OCI-LY1 (cell line): ENCODE measurements at regions not wholly inside any gene's neighbourhood (a gene's known extent, or its start where the extent isn't known, plus 50 kb on each side); places are given as distances from the start of the nearest gene placed in this dataset.

ENCODE experiments used
- H2AFZ ChIP-seq: fragments of 200-600 bp; sonication (generic), shearing (Covaris generic); 2 replicates; pipeline ENCODE4 v1.6.0; 2014; ENCODE audit warnings: antibody characterized with exemption, mild to moderate bottlenecking, low read length
- H3F3A ChIP-seq: fragments of 200-600 bp; sonication (generic), shearing (Covaris generic); 2 replicates; pipeline ENCODE4 v1.6.0; 2014; ENCODE audit warnings: mild to moderate bottlenecking, antibody characterized with exemption, low read length, moderate library complexity; ENCODE audit not compliant: insufficient read depth
- H3K27ac ChIP-seq: fragments of 200-600 bp; sonication (generic); 2 replicates; pipeline ENCODE4 v1.5.1; 2014; ENCODE audit warnings: low read length, mixed run types, mild to moderate bottlenecking, low read depth; ENCODE audit not compliant: poor library complexity, severe bottlenecking
- H3K27me3 ChIP-seq: fragments of 200-600 bp; sonication (generic); 2 replicates; pipeline ENCODE4 v1.6.0; 2014; ENCODE audit warnings: antibody characterized with exemption, mild to moderate bottlenecking, low read length, moderate library complexity; ENCODE audit not compliant: insufficient read depth
- H3K36me3 ChIP-seq: fragments of 200-600 bp; sonication (generic); 2 replicates; pipeline ENCODE4 v1.6.1; 2014; ENCODE audit warnings: mild to moderate bottlenecking, antibody characterized with exemption, low read length, moderate library complexity, mixed read lengths; ENCODE audit not compliant: insufficient read depth
- H3K4me1 ChIP-seq: fragments of 200-600 bp; sonication (generic); 2 replicates; pipeline ENCODE4 v1.5.1; 2014; ENCODE audit warnings: mild to moderate bottlenecking, low read length, moderate library complexity; ENCODE audit not compliant: insufficient read depth, severe bottlenecking
- H3K4me2 ChIP-seq: fragments of 200-600 bp; sonication (generic), shearing (Covaris generic); 2 replicates; pipeline ENCODE4 v1.6.1; 2014; ENCODE audit warnings: low read length
- H3K4me3 ChIP-seq: fragments of 200-600 bp; sonication (generic); 2 replicates; pipeline ENCODE4 v1.5.1; 2014; ENCODE audit warnings: low read length, low read depth, mild to moderate bottlenecking, mixed read lengths; ENCODE audit not compliant: poor library complexity, severe bottlenecking
- H3K79me2 ChIP-seq: fragments of 200-600 bp; shearing (Covaris generic); 2 replicates; pipeline ENCODE4 v1.6.1; 2016; ENCODE audit warnings: mixed run types, low read length, mixed read lengths; ENCODE audit not compliant: insufficient read depth
- H3K9ac ChIP-seq: fragments of 200-600 bp; sonication (generic), shearing (Covaris generic); 2 replicates; pipeline ENCODE4 v1.6.1; 2014; ENCODE audit warnings: mild to moderate bottlenecking, low read length, mixed read lengths
- H3K9me2 ChIP-seq: fragments of 200-600 bp; sonication (generic), shearing (Covaris generic); 2 replicates; pipeline ENCODE4 v1.6.1; 2014; ENCODE audit warnings: low read depth, mild to moderate bottlenecking, low read length, mixed read lengths
- H3K9me3 ChIP-seq: fragments of 200-600 bp; shearing (Covaris generic); 2 replicates; pipeline ENCODE4 v1.6.1; 2014; ENCODE audit warnings: low read length, mixed read lengths
- H4K20me1 ChIP-seq: fragments of 200-600 bp; sonication (generic), shearing (Covaris generic); 2 replicates; pipeline ENCODE4 v1.6.0; 2016; ENCODE audit warnings: mild to moderate bottlenecking, low read length; ENCODE audit not compliant: insufficient read depth
- EZH2 ChIP-seq: fragments of 200-600 bp; sonication (generic), shearing (Covaris generic); IDR thresholded peaks from 2 replicates; pipeline ENCODE4 v1.8.0; 2017; ENCODE audit warnings: borderline replicate concordance, mixed run types, mild to moderate bottlenecking, antibody characterized with exemption, low read length, moderate library complexity, mixed read lengths
- TF ChIP-seq, protein P1 (sequence below): fragments of 200-600 bp; sonication (generic), shearing (Covaris generic); IDR thresholded peaks from 2 replicates; pipeline ENCODE4 v1.5.1; 2017; ENCODE audit warnings: mild to moderate bottlenecking, antibody characterized with exemption, low read length, moderate library complexity, mixed read lengths

DNA sequence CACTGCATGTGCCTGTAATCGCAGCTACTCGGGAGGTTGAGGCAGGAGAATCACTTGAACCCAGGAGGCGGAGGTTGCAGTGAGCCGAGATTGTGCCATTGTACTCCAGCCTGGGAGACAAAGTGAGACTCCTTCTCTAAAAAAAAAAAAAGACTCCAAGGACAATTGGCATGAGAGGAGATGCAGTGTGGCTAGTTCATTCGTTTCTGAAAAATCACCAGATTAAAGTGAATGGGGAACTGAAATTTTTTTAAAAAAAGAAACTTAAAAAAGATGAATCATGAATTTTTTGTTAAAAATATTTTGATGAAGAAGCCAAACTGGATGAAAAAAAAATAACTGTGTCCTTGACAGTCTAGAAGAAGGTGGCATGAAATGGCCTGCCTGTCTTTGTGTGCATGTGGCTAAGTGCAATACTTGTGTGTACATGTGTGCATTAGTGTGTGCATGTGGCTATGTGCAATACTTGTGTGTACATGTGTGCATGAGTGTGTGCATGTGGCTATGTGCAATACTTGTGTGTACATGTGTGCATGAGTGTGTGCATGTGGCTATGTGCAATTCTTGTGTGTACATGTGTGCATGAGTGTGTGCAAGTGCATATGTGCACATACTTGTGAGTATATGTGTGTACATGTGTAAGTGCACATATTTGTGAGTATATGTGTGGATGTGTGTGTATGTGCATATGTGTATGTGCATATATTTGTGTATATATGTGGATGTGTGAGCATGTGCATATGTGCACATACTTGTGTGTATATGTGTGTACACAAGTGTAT lies 391.7 kb upstream of the KLF6 start:
- no peaks in the 10 kb centered on the region for H4K20me1 ChIP-seq
- no peaks in the 10 kb centered on the region for H3K79me2 ChIP-seq
- no peaks in the 10 kb centered on the region for H3K36me3 ChIP-seq
- no peak overlapping the region for H2AFZ ChIP-seq
- no peaks in the 10 kb centered on the region for H3K4me1 ChIP-seq
- no peaks in the 10 kb centered on the region for H3K9me2 ChIP-seq
- no peaks in the 10 kb centered on the region for H3K27me3 ChIP-seq
- TF ChIP-seq, protein P1, sequence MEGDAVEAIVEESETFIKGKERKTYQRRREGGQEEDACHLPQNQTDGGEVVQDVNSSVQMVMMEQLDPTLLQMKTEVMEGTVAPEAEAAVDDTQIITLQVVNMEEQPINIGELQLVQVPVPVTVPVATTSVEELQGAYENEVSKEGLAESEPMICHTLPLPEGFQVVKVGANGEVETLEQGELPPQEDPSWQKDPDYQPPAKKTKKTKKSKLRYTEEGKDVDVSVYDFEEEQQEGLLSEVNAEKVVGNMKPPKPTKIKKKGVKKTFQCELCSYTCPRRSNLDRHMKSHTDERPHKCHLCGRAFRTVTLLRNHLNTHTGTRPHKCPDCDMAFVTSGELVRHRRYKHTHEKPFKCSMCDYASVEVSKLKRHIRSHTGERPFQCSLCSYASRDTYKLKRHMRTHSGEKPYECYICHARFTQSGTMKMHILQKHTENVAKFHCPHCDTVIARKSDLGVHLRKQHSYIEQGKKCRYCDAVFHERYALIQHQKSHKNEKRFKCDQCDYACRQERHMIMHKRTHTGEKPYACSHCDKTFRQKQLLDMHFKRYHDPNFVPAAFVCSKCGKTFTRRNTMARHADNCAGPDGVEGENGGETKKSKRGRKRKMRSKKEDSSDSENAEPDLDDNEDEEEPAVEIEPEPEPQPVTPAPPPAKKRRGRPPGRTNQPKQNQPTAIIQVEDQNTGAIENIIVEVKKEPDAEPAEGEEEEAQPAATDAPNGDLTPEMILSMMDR = no peak
- no peak for TF ChIP-seq EZH2
- H3K9me3 ChIP-seq = no peaks in the 10 kb centered on the region
- H3F3A ChIP-seq = no peaks in the 10 kb centered on the region
- no peak overlapping the region for H3K9ac ChIP-seq
- H3K4me3 ChIP-seq = no peak overlapping the region
- H3K4me2 ChIP-seq = no peak overlapping the region
- H3K27ac ChIP-seq = no peak overlapping the region

DNA sequence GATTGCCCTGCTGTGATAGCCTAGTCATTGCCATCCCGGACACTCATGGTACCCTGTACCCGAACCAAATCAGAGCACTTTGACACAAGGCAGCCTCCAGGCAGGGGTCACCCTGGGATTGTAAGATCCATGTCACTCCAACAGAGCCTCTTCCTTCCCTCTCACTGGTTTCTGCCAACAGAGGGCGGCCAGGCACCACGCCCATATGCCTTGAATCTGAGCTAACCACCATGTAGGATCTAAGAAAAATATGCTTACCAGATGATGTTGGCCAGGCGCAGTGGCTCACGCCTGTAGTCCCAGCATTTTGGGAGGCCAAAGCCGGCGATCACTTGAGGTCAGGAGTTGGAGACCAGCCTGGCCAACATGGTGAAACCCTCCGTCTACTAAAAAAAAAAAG lies 389.2 kb upstream of the KLF6 start:
- Histone ChIP-seq H2AFZ (no peak overlapping the region), H3K9ac (no peak overlapping the region), H3K36me3 (no peaks in the 10 kb centered on the region), H3K9me3 (no peaks in the 10 kb centered on the region), H3F3A (no peaks in the 10 kb centered on the region), H3K27ac (no peak overlapping the region), H3K4me3 (no peak overlapping the region), H4K20me1 (no peaks in the 10 kb centered on the region), H3K79me2 (no peaks in the 10 kb centered on the region), H3K4me1 (no peaks in the 10 kb centered on the region), H3K4me2 (no peak overlapping the region), H3K9me2 (no peaks in the 10 kb centered on the region), H3K27me3 (no peaks in the 10 kb centered on the region)
- TF ChIP-seq EZH2 = no peak
- TF ChIP-seq, protein P1 = no peak

DNA sequence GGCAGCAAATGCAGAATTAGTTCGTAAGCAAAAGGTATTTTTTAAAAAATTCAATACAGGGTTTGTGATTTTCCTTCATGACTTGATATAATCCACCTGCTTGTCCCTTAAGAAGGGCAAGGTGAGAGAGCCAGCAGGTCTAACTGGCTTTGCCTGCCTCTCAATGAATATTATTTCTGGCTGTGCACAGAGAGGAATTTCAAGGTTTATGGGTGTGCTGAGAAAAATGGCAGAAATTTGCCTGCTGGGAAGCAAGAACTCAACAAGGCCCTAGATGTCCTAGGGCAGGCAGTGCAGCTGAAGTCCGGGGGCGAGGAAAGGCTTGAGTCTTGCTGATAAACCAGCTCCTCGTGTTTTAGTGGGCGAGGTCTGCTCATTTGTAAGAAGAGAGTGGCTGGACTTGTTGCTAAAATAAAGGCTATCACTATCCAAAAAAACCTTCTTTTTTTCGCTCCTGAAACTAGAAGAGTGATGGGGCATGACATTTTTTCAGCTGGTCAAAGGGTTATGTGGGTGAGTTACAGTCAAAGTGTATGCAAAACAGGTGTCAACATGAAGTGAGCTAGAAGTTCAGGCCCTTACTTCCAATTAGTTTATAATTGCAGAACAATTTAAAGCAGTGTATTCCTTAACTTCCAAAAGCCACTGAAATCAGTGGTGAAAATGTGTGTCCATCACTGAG lies 385.8 kb upstream of the KLF6 start:
- TF ChIP-seq, protein P1 = no peak
- TF ChIP-seq EZH2 = no peak

More for the DNA sequence above, 385.8 kb upstream of the KLF6 start:
- Histone ChIP-seq H3K4me1 (no peaks in the 10 kb centered on the region), H3K9me2 (no peaks in the 10 kb centered on the region), H3F3A (no peaks in the 10 kb centered on the region), H3K27ac (no peak overlapping the region), H4K20me1 (no peaks in the 10 kb centered on the region), H3K79me2 (no peaks in the 10 kb centered on the region), H3K4me3 (no peak overlapping the region), H3K9me3 (no peaks in the 10 kb centered on the region), H3K9ac (no peak overlapping the region), H3K27me3 (no peaks in the 10 kb centered on the region), H2AFZ (no peak overlapping the region), H3K36me3 (no peaks in the 10 kb centered on the region), H3K4me2 (no peak overlapping the region)
